HepG2 (cell line): ENCODE measurements at regions not wholly inside any gene's neighbourhood (a gene's known extent, or its start where the extent isn't known, plus 50 kb on each side); places are given as distances from the start of the nearest gene placed in this dataset.

Source experiments
- ATAC-seq: fragments of 200-7000 bp; cut with Tn5 transposase; 3 replicates; pipeline ENCODE4 v1.9.1; 2020; ENCODE audit warnings: mild to moderate bottlenecking, moderate library complexity
- BruUV-seq: library from RNA; stranded (reverse); fragments of 400-500 nt; replicated peaks from 2 replicates; lab custom pipeline; 2021; lab: Mats Ljungman, UMichigan
- CTCF ChIA-PET: fragments of 300-600 bp; formaldehyde crosslinking; extraction: SDS; loops from one replicate; lab custom pipeline; 2021; ENCODE audit warnings: low total read pairs, inconsistent platforms, low intra/inter-chr PET ratio; lab: Yijun Ruan, JAX
- POLR2A ChIA-PET: fragments of 350-600 bp; sonication (Branson Sonifier 250); formaldehyde crosslinking; loops from one replicate; lab custom pipeline; 2020; ENCODE audit warnings: antibody characterized with exemption, inconsistent platforms; lab: Yijun Ruan, JAX
- DNase-seq: peaks from one replicate; pipeline ENCODE4 v3.0.0-alpha.2; 2015; ENCODE audit warnings: low spot score
- FAIRE-seq: peaks from 3 replicates; lab custom pipeline; 2011; peaks lifted over from hg19 to GRCh38; lab: Jason Lieb, UNC
- H2AFZ ChIP-seq: one replicate; pipeline ENCODE4 v1.6.1; 2011; ENCODE audit warnings: low read length, inconsistent platforms
- H3K27ac ChIP-seq: fragments of 300-600 bp; 3 replicates; pipeline ENCODE4 v1.8.0; 2011; ENCODE audit warnings: mixed run types, mild to moderate bottlenecking, mixed read lengths, low read length, inconsistent platforms; ENCODE audit not compliant: insufficient read depth; ENCODE audit errors: extremely low read length
- H3K27me3 ChIP-seq, 2 experiments: fragments of 200-600 bp in 1 of 2; 2 replicates in 1 of 2; 3 replicates in 1 of 2; pipeline versions ENCODE4 v1.6.0 to v1.8.0; 2011; ENCODE audit warnings: low read length in 2 of 2, mild to moderate bottlenecking in 2 of 2, moderate library complexity in 2 of 2, inconsistent platforms in 1 of 2; ENCODE audit not compliant: insufficient read depth in 2 of 2, control insufficient read depth in 1 of 2
- H3K36me3 ChIP-seq, 2 experiments: fragments of 200-600 bp in 1 of 2; replicated peaks in 1 of 2; 2 replicates in 1 of 2; 3 replicates in 1 of 2; pipeline versions ENCODE4 v1.5.1 to v1.8.0; 2011; ENCODE audit warnings: low read length in 2 of 2, inconsistent platforms in 1 of 2; ENCODE audit not compliant: insufficient read depth in 2 of 2, control insufficient read depth in 1 of 2
- H3K4me1 ChIP-seq: 2 replicates; pipeline ENCODE4 v1.5.1; 2012; ENCODE audit warnings: low read length, inconsistent platforms; ENCODE audit not compliant: insufficient read depth
- H3K4me2 ChIP-seq: 2 replicates; pipeline ENCODE4 v1.6.0; 2011; ENCODE audit warnings: low read depth, low read length, inconsistent platforms
- H3K4me3 ChIP-seq, 3 experiments: fragments of 200-600 bp in 1 of 3; sonication (generic), shearing (Covaris generic) in 1 of 3; replicated peaks in 1 of 3; 2 replicates each; pipeline ENCODE4 v1.5.1; 2011 to 2016; ENCODE audit warnings: low read length in 3 of 3, inconsistent platforms in 2 of 3, low read depth in 2 of 3, mild to moderate bottlenecking in 2 of 3, control low read depth in 1 of 3, mixed read lengths in 1 of 3; ENCODE audit not compliant: insufficient read depth in 1 of 3
- H3K79me2 ChIP-seq: one replicate; pipeline ENCODE4 v1.6.1; 2011; ENCODE audit warnings: low read length, inconsistent platforms; ENCODE audit not compliant: insufficient read depth
- H3K9ac ChIP-seq: 2 replicates; pipeline ENCODE4 v1.6.0; 2011; ENCODE audit warnings: mild to moderate bottlenecking, low read depth, low read length, inconsistent platforms; ENCODE audit not compliant: insufficient read depth
- H3K9me3 ChIP-seq: 2 replicates; pipeline ENCODE4 v1.5.1; 2012; ENCODE audit warnings: mild to moderate bottlenecking, low read length
- H4K20me1 ChIP-seq: 2 replicates; pipeline ENCODE4 v1.6.0; 2011; ENCODE audit warnings: inconsistent platforms, mild to moderate bottlenecking, low read length, moderate library complexity; ENCODE audit not compliant: insufficient read depth
- CHCHD3 ChIP-seq: sonication (generic); formaldehyde crosslinking; IDR thresholded peaks from 2 replicates; pipeline ENCODE4 v1.8.0; 2022; ENCODE audit warnings: mild to moderate bottlenecking, missing genetic modification reagents, moderate library complexity
- FOXA3 ChIP-seq: IDR thresholded peaks from 2 replicates; pipeline ENCODE4 v1.6.1; 2016; ENCODE audit warnings: missing genetic modification reagents, missing compliant biosample characterization
- GTF3A ChIP-seq: sonication (generic); formaldehyde crosslinking; conservative IDR thresholded peaks from 2 replicates; pipeline ENCODE4 v1.4.0; 2020; ENCODE audit warnings: mild to moderate bottlenecking, missing genetic modification reagents
- IKZF4 ChIP-seq: sonication (generic); formaldehyde crosslinking; IDR thresholded peaks from 2 replicates; pipeline ENCODE4 v1.5.1; 2020; ENCODE audit warnings: borderline replicate concordance, mild to moderate bottlenecking, low read depth, missing genetic modification reagents; ENCODE audit errors: not compliant biosample characterization
- JARID2 ChIP-seq: sonication (generic); formaldehyde crosslinking; IDR thresholded peaks from 2 replicates; pipeline ENCODE4 v1.8.1; 2023; ENCODE audit warnings: missing genetic modification reagents, inconsistent platforms; ENCODE audit not compliant: insufficient replicate concordance
- NFE2 ChIP-seq: sonication (generic); formaldehyde crosslinking; IDR thresholded peaks from 2 replicates; pipeline ENCODE4 v1.4.0; 2020; ENCODE audit warnings: missing genetic modification reagents
- POLR2AphosphoS5 ChIP-seq: IDR thresholded peaks from 2 replicates; pipeline ENCODE4 v1.6.1; 2012; ENCODE audit warnings: low read depth, low read length
- TBP ChIP-seq: sonication (generic); formaldehyde crosslinking; IDR thresholded peaks from 2 replicates; pipeline ENCODE4 v1.5.0; 2020; ENCODE audit warnings: missing genetic modification reagents
- THYN1 ChIP-seq: sonication (generic); formaldehyde crosslinking; IDR thresholded peaks from 2 replicates; pipeline ENCODE4 v1.8.1; 2023; ENCODE audit warnings: low read depth, mild to moderate bottlenecking, moderate library complexity, missing genetic modification reagents, borderline replicate concordance
- ZBTB43 ChIP-seq: sonication (generic); formaldehyde crosslinking; conservative IDR thresholded peaks from 2 replicates; pipeline ENCODE4 v1.4.0; 2020; ENCODE audit warnings: missing genetic modification reagents
- ZBTB7A ChIP-seq: sonication (generic); formaldehyde crosslinking; IDR thresholded peaks from 2 replicates; pipeline ENCODE4 v1.8.0; 2022; ENCODE audit warnings: mild to moderate bottlenecking, missing genetic modification reagents
- ZFP36 ChIP-seq: fragments of 150-350 bp; IDR thresholded peaks from 2 replicates; pipeline ENCODE4 v1.6.1; 2018; ENCODE audit warnings: borderline replicate concordance, low read length, low read depth; ENCODE audit not compliant: partially characterized antibody
- ZNF234 ChIP-seq: sonication (generic); formaldehyde crosslinking; conservative IDR thresholded peaks from 2 replicates; pipeline ENCODE4 v1.5.1; 2020; ENCODE audit warnings: mild to moderate bottlenecking, missing genetic modification reagents
- ZNF703 ChIP-seq: sonication (generic); formaldehyde crosslinking; IDR thresholded peaks from 2 replicates; pipeline ENCODE4 v1.5.1; 2020; ENCODE audit warnings: missing genetic modification reagents, mild to moderate bottlenecking, moderate library complexity, borderline replicate concordance
- ZSCAN25 ChIP-seq: sonication (generic); formaldehyde crosslinking; IDR thresholded peaks from 2 replicates; pipeline ENCODE4 v1.8.0; 2022; ENCODE audit warnings: mild to moderate bottlenecking, missing genetic modification reagents
- WGBS: methylation state at CpG from one replicate; pipeline ENCODE4 v1.1.6; 2017; ENCODE audit warnings: low lambda C conversion rate; 5-methylcytosine and 5-hydroxymethylcytosine counted together
- in situ Hi-C: cut with HindIII; loops from 2 replicates; pipeline ENCODE4 v1.10.0; 2017; ENCODE audit warnings: low pct_unique_long_range_greater_than_20kb; ENCODE audit not compliant: extremely low pct_ligation_motif_present
- intact Hi-C: fragments of 100-400 bp; cut with micrococcal nuclease; formaldehyde crosslinking; loops from one replicate; pipeline ENCODE4 v1.10.0; 2022; ENCODE audit not compliant: unreplicated experiment
- TF ChIP-seq, protein P1 (sequence below): sonication (generic); formaldehyde crosslinking; IDR thresholded peaks from 2 replicates; pipeline ENCODE4 v1.8.0; 2022; ENCODE audit warnings: missing genetic modification reagents, mild to moderate bottlenecking, borderline replicate concordance
- TF ChIP-seq, protein P2 (sequence below): sonication (generic); formaldehyde crosslinking; conservative IDR thresholded peaks from 2 replicates; pipeline ENCODE4 v1.4.0; 2020; ENCODE audit warnings: mild to moderate bottlenecking, missing genetic modification reagents, moderate library complexity

DNA sequence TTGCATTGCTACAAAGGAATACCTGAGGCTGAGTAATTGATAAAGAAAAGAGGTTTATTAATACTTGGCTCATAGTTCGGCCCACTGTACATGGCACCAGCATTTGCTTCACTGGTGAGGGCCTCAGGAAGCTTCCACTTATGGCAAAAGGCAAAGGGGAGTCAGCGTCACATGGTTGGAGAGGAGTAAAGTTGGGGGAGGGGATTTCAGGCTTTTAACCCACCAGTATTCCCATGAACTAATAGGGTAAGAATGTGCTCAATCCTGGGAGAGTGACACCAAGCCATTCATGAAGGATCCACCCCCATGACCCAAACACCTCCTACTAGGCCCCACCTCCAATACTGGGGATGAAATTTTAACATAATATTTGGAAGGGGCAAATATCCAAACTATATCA, 82.5 kb upstream of the MYCBP2 start (continued):
- TF ChIP-seq, protein P1, sequence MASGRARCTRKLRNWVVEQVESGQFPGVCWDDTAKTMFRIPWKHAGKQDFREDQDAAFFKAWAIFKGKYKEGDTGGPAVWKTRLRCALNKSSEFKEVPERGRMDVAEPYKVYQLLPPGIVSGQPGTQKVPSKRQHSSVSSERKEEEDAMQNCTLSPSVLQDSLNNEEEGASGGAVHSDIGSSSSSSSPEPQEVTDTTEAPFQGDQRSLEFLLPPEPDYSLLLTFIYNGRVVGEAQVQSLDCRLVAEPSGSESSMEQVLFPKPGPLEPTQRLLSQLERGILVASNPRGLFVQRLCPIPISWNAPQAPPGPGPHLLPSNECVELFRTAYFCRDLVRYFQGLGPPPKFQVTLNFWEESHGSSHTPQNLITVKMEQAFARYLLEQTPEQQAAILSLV (CRISPR knock-in tag) = no peak
- no peak for TF ChIP-seq FOXA3 (CRISPR knock-in tag)
- TF ChIP-seq, protein P2, sequence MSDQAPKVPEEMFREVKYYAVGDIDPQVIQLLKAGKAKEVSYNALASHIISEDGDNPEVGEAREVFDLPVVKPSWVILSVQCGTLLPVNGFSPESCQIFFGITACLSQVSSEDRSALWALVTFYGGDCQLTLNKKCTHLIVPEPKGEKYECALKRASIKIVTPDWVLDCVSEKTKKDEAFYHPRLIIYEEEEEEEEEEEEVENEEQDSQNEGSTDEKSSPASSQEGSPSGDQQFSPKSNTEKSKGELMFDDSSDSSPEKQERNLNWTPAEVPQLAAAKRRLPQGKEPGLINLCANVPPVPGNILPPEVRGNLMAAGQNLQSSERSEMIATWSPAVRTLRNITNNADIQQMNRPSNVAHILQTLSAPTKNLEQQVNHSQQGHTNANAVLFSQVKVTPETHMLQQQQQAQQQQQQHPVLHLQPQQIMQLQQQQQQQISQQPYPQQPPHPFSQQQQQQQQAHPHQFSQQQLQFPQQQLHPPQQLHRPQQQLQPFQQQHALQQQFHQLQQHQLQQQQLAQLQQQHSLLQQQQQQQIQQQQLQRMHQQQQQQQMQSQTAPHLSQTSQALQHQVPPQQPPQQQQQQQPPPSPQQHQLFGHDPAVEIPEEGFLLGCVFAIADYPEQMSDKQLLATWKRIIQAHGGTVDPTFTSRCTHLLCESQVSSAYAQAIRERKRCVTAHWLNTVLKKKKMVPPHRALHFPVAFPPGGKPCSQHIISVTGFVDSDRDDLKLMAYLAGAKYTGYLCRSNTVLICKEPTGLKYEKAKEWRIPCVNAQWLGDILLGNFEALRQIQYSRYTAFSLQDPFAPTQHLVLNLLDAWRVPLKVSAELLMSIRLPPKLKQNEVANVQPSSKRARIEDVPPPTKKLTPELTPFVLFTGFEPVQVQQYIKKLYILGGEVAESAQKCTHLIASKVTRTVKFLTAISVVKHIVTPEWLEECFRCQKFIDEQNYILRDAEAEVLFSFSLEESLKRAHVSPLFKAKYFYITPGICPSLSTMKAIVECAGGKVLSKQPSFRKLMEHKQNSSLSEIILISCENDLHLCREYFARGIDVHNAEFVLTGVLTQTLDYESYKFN (CRISPR knock-in tag) = no peak
- TF ChIP-seq TBP (CRISPR knock-in tag) = no peak
- no peak for TF ChIP-seq POLR2AphosphoS5

GRCh38 chr13:77406644-77407440, 79.9 kb upstream of the MYCBP2 start:
- no peaks in the 10 kb centered on the region for H3K27me3 ChIP-seq
- POLR2A ChIA-PET = no interaction called here
- ATAC-seq (no peak), FAIRE-seq (no peak), DNase-seq (no peak)
- no peaks in the 10 kb centered on the region for H4K20me1 ChIP-seq
- H3K4me2 ChIP-seq = no peak overlapping the region
- in situ Hi-C loops = no loop called here
- no peak overlapping the region for H3K27ac ChIP-seq
- CTCF ChIA-PET = no interaction called here
- H3K36me3 ChIP-seq = no peaks in the 10 kb centered on the region
- H3K9ac ChIP-seq = no peak overlapping the region
- no peak overlapping the region for H3K4me3 ChIP-seq
- 17% methylated on average over 4 of the region's 4 CpGs for WGBS
- H3K9me3 ChIP-seq = no peaks in the 10 kb centered on the region
- no peak overlapping the region for H2AFZ ChIP-seq
- no peaks in the 10 kb centered on the region for H3K4me1 ChIP-seq
- BruUV-seq = no TSS peak
- intact Hi-C loops = no loop called here
- no peaks in the 10 kb centered on the region for H3K79me2 ChIP-seq
- TF ChIP-seq ZBTB43 (no peak), GTF3A (CRISPR knock-in tag) (no peak), THYN1 (CRISPR knock-in tag) (no peak), ZSCAN25 (CRISPR knock-in tag) (no peak), IKZF4 (CRISPR knock-in tag) (no peak), ZNF703 (CRISPR knock-in tag) (no peak), ZBTB7A (no peak), JARID2 (CRISPR knock-in tag) (no peak), ZFP36 (no peak), NFE2 (CRISPR knock-in tag) (no peak), CHCHD3 (CRISPR knock-in tag) (no peak), ZNF234 (no peak)
